ENCODE measurements at regions not wholly inside any gene's neighbourhood (a gene's known extent, or its start where the extent isn't known, plus 50 kb on each side); places are given as distances from the start of the nearest gene placed in this dataset.

GRCh38 chr13:34358811-34359513, 541.0 kb downstream of the RFC3 start:
- TF ChIP-seq POLR2A (IDR thresholded peaks at IDR 0.05; ENCODE audit: low read length) (no peak), GATA1 (IDR thresholded peaks at IDR 0.05; ENCODE audit: low read depth, low read length) (no peak)

All from erythroblast (primary cell).